HG03571 (cell line): ENCODE measurements at regions not wholly inside any gene's neighbourhood (a gene's known extent, or its start where the extent isn't known, plus 50 kb on each side); places are given as distances from the start of the nearest gene placed in this dataset.

Experiments
- ATAC-seq: cut with Tn5 transposase; IDR thresholded peaks from one replicate; pipeline ENCODE4 v1.9.1; 2021; ENCODE audit not compliant: unreplicated experiment

- no peak for ATAC-seq
These were observed 50.2 kb upstream of the CDK1 start for GRCh38 chr10:60728056-60728455.

- no peak for ATAC-seq
These were observed 52.0 kb upstream of the CDK1 start for GRCh38 chr10:60726257-60726656.

- ATAC-seq: no peak
These were observed 55.7 kb upstream of the CDK1 start for GRCh38 chr10:60722623-60723022.

GRCh38 chr10:60719721-60720120 is 58.6 kb upstream of the CDK1 start:
- ATAC-seq: no peak

- no peak for ATAC-seq
These were observed 59.4 kb upstream of the CDK1 start for GRCh38 chr10:60718886-60719285.

- no peak for ATAC-seq
These were observed 60.4 kb upstream of the CDK1 start for GRCh38 chr10:60717852-60718251.

- ATAC-seq: no peak
These were observed 64.0 kb upstream of the CDK1 start for GRCh38 chr10:60714233-60714632.

- no peak for ATAC-seq
These were observed 66.8 kb upstream of the CDK1 start for GRCh38 chr10:60711496-60711895.

- ATAC-seq: no peak
These were observed 68.2 kb upstream of the CDK1 start for GRCh38 chr10:60710041-60710440.

GRCh38 chr10:60708666-60709065 is 69.6 kb upstream of the CDK1 start:
- ATAC-seq: no peak

GRCh38 chr10:60707841-60708240 is 70.4 kb upstream of the CDK1 start:
- ATAC-seq: no peak

- no peak for ATAC-seq
These were observed 72.1 kb upstream of the CDK1 start for GRCh38 chr10:60706146-60706545.

- ATAC-seq: no peak
These were observed 72.9 kb upstream of the CDK1 start for GRCh38 chr10:60705376-60705775.

GRCh38 chr10:60704471-60704870 is 73.8 kb upstream of the CDK1 start:
- no peak for ATAC-seq

- ATAC-seq: no peak
These were observed 74.8 kb upstream of the CDK1 start for GRCh38 chr10:60703266-60704041.

- ATAC-seq: no peak
These were observed 90.6 kb upstream of the CDK1 start for GRCh38 chr10:60687679-60688078.

- ATAC-seq: no peak
These were observed 94.2 kb upstream of the CDK1 start for GRCh38 chr10:60684091-60684490.

GRCh38 chr10:60681103-60681502 is 97.2 kb upstream of the CDK1 start:
- no peak for ATAC-seq

- ATAC-seq: no peak
These were observed 98.8 kb upstream of the CDK1 start for GRCh38 chr10:60679388-60679990.

GRCh38 chr10:60678978-60679377 is 99.3 kb upstream of the CDK1 start:
- ATAC-seq: no peak

- ATAC-seq: no peak
These were observed 100.6 kb upstream of the CDK1 start for GRCh38 chr10:60677531-60678129.

- ATAC-seq: no peak
These were observed 103.0 kb upstream of the CDK1 start for GRCh38 chr10:60675236-60675635.
